ENCODE measurements at regions not wholly inside any gene's neighbourhood (a gene's known extent, or its start where the extent isn't known, plus 50 kb on each side); places are given as distances from the start of the nearest gene placed in this dataset.
"Not testable (repeated sequence)": the region's sequence is repeated elsewhere in the genome, so short reads cannot be mapped to it uniquely, and the experiment has no call there.

DNA sequence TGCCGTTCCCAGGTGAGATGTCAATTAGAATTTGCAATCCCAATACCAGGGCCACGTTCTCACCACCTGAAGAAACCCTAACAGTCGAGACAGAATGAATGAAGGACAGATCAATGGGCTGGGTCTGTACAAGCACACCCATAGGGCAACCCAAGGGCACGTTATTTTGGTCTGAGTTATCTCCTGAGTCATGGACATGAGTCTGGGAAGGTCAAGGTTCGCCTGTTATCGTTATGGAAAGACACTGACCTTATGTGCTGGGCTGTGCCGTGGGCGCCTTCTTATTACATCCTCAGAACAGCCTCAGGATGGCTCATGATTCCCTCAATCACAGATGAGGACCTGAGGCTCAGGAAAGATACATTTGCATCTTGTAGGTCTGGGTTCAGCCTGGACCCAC, 175.0 kb upstream of the SULF2 start:
- Histone ChIP-seq H3K9ac (ENCODE audit: low read depth in 1 of 3, low read length in 3 of 3) (no peak overlapping the region), H3K27ac (ENCODE audit: low read depth, low read length) (no peak overlapping the region), H3K4me1 (ENCODE audit: control insufficient read depth in 3 of 3, insufficient read depth in 3 of 3, low read length in 3 of 3) (no peaks in the 10 kb centered on the region), H3K36me3 (ENCODE audit: control insufficient read depth in 3 of 3, insufficient read depth in 3 of 3, low read length in 3 of 3) (no peaks in the 10 kb centered on the region), H3K27me3 (ENCODE audit: control insufficient read depth in 3 of 3, insufficient read depth in 3 of 3, low read length in 3 of 3) (peaks cover 7 to 21% (median 21%) of the 10 kb centered on the region in 3 donors), H3K9me3 (ENCODE audit: control insufficient read depth in 3 of 3, low read length in 3 of 3) (no peaks in the 10 kb centered on the region), H3K4me3 (ENCODE audit: low read length in 3 of 3) (no peak overlapping the region)

DNA sequence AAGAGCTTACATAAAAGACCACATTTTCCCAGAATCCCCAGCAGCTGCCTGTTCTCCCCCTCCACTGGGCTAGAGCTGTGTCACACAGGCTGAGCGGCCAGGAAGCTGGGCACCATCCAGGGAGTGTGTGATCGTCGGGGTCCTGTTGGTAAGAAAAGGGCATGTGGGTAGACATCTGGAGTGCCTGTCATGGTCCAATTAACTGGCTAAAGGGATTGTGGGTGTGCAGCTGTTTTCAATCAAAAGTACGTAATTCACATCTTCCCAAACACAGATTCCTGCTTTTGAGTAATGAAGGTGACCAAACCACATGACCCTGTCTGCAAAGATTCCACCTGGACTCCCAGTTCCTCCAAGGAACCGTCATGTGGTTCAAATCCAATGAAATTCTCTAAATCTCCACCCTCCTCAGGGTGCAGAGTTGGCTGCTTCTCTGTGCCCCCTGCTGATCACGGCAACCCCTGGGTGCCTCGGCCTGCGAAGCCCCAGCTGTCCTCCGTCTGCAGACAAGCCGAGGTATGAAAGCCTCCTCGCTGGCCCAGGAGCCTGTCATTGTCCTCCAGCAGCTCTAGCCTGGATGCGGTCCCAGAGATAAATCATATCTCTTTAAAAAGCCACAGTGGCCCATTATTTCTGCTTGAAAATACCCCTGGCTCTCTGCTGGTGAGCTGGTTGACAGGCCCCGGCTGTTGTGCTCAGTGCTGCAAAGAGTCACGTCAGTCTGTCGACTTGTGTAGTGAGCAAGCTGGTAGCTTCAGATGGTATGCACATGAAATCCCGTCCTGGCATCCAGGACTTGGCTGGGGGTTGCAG, 172.9 kb upstream of the SULF2 start:
- H3K27ac ChIP-seq (ENCODE audit: low read depth, low read length); H3K4me3 ChIP-seq (ENCODE audit: low read length in 3 of 3); H3K4me1 ChIP-seq (ENCODE audit: control insufficient read depth in 3 of 3, insufficient read depth in 3 of 3, low read length in 3 of 3); H3K9me3 ChIP-seq (ENCODE audit: control insufficient read depth in 3 of 3, low read length in 3 of 3); H3K9ac ChIP-seq (ENCODE audit: low read depth in 1 of 3, low read length in 3 of 3); H3K36me3 ChIP-seq (ENCODE audit: control insufficient read depth in 3 of 3, insufficient read depth in 3 of 3, low read length in 3 of 3): not testable (repeated sequence)
- H3K27me3 ChIP-seq (ENCODE audit: control insufficient read depth in 3 of 3, insufficient read depth in 3 of 3, low read length in 3 of 3): peaks cover 7 to 25% (median 24%) of the 10 kb centered on the region in 3 donors

DNA sequence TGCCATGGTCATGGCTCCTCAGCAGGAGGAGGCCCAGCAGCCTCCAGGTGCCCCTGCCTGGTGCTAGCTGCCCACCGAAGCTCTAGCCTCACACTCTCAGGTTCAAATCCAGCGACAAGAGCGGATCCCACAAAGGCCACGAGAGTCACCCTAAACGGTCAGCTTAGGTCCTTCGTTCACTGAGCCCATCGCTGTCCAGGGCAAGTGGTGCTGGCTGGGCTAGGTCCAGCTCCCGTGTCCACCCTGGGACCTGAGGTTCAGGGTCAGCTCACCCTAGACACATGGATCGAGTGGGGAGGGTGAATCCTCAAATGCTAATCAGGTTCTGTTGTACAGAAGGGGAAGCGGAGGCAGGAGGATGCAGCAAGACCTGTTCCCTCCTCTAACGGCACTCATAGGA, 171.9 kb upstream of the SULF2 start:
- Histone ChIP-seq H3K4me1 (ENCODE audit: control insufficient read depth in 3 of 3, insufficient read depth in 3 of 3, low read length in 3 of 3) (no peaks in the 10 kb centered on the region), H3K27ac (ENCODE audit: low read depth, low read length) (no peak overlapping the region), H3K4me3 (ENCODE audit: low read length in 3 of 3) (no peak overlapping the region), H3K36me3 (ENCODE audit: control insufficient read depth in 3 of 3, insufficient read depth in 3 of 3, low read length in 3 of 3) (no peaks in the 10 kb centered on the region), H3K9me3 (ENCODE audit: control insufficient read depth in 3 of 3, low read length in 3 of 3) (no peaks in the 10 kb centered on the region), H3K9ac (ENCODE audit: low read depth in 1 of 3, low read length in 3 of 3) (no peak overlapping the region), H3K27me3 (ENCODE audit: control insufficient read depth in 3 of 3, insufficient read depth in 3 of 3, low read length in 3 of 3) (peaks cover 7 to 31% (median 27%) of the 10 kb centered on the region in 3 donors)

DNA sequence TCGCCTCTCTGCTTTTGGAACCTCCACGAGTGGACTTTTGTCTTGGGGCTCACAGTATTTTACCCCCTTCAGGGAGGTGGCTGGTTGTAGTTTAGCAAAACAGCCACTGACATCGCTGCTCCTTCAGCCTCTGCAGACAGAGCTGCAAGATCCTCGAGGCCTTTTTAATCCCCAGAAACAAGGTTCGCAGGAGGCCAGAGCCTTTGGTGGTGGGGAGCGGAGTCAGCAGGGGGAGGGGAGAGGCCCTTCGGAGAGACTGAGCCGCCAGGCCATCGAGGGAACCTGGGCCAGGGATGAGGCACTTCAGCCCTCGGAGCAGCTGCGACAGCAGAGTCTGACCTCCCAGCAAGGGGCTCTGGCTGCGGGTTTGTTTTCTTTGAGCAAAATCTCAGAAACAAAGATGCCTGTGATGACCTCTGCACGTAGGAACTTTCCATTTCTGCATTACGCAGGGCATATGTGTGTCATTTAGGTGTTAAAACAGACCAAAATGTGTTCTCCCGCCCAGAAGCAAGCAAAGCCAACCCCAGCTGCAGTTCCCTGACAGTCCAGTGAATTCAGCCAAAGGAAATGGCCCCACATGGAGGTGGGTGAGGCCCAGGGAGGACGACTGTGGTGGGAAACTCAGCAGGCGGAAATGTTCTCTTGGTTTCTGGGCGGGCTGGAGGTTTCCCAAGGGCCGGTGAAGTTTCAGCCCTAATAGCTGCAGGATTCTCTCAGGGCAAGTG, 171.2 kb upstream of the SULF2 start:
- Histone ChIP-seq H3K27ac (ENCODE audit: low read depth, low read length) (no peak overlapping the region), H3K4me1 (ENCODE audit: control insufficient read depth in 3 of 3, insufficient read depth in 3 of 3, low read length in 3 of 3) (no peaks in the 10 kb centered on the region), H3K9ac (ENCODE audit: low read depth in 1 of 3, low read length in 3 of 3) (no peak overlapping the region), H3K36me3 (ENCODE audit: control insufficient read depth in 3 of 3, insufficient read depth in 3 of 3, low read length in 3 of 3) (no peaks in the 10 kb centered on the region), H3K27me3 (ENCODE audit: control insufficient read depth in 3 of 3, insufficient read depth in 3 of 3, low read length in 3 of 3) (peaks cover 7 to 31% (median 28%) of the 10 kb centered on the region in 3 donors), H3K4me3 (ENCODE audit: low read length in 3 of 3) (no peak overlapping the region), H3K9me3 (ENCODE audit: control insufficient read depth in 3 of 3, low read length in 3 of 3) (no peaks in the 10 kb centered on the region)

DNA sequence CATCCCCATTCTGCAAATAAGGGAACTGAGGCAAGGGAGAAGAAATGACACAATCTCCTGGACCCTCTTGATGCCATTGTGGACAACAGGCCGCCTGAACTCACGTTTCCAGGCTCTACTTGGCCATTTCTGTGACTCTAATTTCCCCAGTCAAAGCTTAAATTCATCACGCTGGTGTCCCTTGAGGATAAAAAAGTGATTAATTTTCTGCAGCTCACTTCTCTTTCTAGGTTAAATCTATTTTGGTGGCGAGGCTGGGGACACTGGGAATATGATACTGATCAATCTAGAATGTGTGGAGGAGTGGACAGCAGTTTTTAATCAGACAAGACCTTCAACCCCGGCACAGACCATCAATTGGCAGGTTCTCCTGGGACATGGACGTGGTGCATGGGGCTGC, 168.2 kb upstream of the SULF2 start:
- Histone ChIP-seq H3K27ac (ENCODE audit: low read depth, low read length) (no peak overlapping the region), H3K27me3 (ENCODE audit: control insufficient read depth in 3 of 3, insufficient read depth in 3 of 3, low read length in 3 of 3) (peaks cover 4 to 28% (median 24%) of the 10 kb centered on the region in 3 donors), H3K36me3 (ENCODE audit: control insufficient read depth in 3 of 3, insufficient read depth in 3 of 3, low read length in 3 of 3) (no peaks in the 10 kb centered on the region), H3K4me1 (ENCODE audit: control insufficient read depth in 3 of 3, insufficient read depth in 3 of 3, low read length in 3 of 3) (no peaks in the 10 kb centered on the region), H3K9ac (ENCODE audit: low read depth in 1 of 3, low read length in 3 of 3) (no peak overlapping the region), H3K4me3 (ENCODE audit: low read length in 3 of 3) (no peak overlapping the region), H3K9me3 (ENCODE audit: control insufficient read depth in 3 of 3, low read length in 3 of 3) (no peaks in the 10 kb centered on the region)

DNA sequence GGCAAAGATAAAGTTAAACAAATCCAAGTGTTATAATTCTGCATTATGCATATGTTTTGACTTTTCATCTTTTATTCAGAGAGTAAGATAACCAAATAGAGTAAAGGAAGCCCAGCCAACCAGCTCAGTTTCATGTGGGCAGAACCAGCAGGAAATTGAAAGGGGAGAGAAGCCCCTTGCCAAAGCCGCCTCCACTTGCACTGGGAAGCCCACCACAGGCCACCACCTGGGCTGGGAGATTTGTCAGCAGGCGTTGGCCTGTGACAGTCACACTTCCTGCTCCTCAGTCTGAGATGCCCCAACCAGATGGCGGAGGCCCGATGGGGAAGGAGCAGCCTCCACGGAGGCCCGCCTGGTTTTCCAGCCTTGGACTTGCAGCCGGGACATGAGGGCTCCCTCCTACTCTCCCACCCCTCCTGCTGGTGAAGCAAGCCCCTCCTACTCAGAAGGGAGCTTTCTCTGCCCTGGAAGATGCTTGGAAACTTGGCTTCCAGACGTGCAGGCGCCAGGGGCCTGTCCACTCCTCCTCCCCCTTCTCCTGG, 166.8 kb upstream of the SULF2 start:
- H3K36me3 ChIP-seq (ENCODE audit: control insufficient read depth in 3 of 3, insufficient read depth in 3 of 3, low read length in 3 of 3): no peaks in the 10 kb centered on the region
- H3K27ac ChIP-seq (ENCODE audit: low read depth, low read length): no peak overlapping the region
- no peaks in the 10 kb centered on the region for H3K4me1 ChIP-seq (ENCODE audit: control insufficient read depth in 3 of 3, insufficient read depth in 3 of 3, low read length in 3 of 3)
- no peak overlapping the region for H3K9ac ChIP-seq (ENCODE audit: low read depth in 1 of 3, low read length in 3 of 3)
- H3K9me3 ChIP-seq (ENCODE audit: control insufficient read depth in 3 of 3, low read length in 3 of 3): no peaks in the 10 kb centered on the region
- peaks cover 0 to 21% (median 17%) of the 10 kb centered on the region in 3 donors for H3K27me3 ChIP-seq (ENCODE audit: control insufficient read depth in 3 of 3, insufficient read depth in 3 of 3, low read length in 3 of 3)
- no peak overlapping the region for H3K4me3 ChIP-seq (ENCODE audit: low read length in 3 of 3)

DNA sequence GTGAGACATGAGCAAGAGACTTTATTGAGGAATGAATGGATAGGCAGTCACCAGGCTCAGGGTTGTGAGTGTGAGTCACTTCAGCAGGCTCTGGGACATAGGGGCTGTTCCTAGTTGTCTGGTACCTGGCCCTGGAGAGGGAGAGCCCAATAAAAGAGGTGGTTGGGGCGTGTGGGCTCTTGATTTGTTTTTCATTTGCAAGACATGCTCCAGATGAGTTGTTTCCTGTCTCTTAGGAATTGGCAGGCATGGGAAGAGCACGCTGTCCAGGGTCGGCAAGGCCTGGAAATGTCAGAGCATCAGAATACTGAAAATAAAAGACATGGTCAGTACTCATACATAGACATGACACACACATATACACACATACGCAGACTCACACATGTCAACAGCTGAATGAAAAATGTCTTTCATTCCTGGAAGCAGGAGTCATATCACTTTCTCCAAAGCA, 166.3 kb upstream of the SULF2 start:
- no peaks in the 10 kb centered on the region for H3K36me3 ChIP-seq (ENCODE audit: control insufficient read depth in 3 of 3, insufficient read depth in 3 of 3, low read length in 3 of 3)
- H3K27ac ChIP-seq (ENCODE audit: low read depth, low read length): no peak overlapping the region

DNA sequence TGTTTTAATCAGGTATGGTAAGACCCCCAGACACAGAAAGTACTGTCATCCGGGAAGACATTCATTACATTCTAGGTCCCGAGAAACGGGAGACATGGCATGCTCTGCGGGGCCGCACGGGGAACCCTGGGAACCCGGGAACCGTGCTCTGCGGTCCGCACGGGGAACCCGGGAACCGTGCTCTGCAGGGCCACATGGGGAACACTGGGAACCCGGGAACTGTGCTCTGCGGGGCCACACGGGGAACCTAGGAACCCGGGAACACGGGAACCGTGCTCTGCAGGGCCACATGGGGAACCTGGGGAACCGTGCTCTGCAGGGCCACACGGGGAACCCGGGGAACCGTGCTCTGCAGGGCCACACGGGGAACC, 165.6 kb upstream of the SULF2 start:
- Histone ChIP-seq H3K4me1 (ENCODE audit: control insufficient read depth in 3 of 3, insufficient read depth in 3 of 3, low read length in 3 of 3) (no peaks in the 10 kb centered on the region), H3K36me3 (ENCODE audit: control insufficient read depth in 3 of 3, insufficient read depth in 3 of 3, low read length in 3 of 3) (no peaks in the 10 kb centered on the region), H3K27ac (ENCODE audit: low read depth, low read length) (no peak overlapping the region)

More for the DNA sequence above, 166.3 kb upstream of the SULF2 start:
- Histone ChIP-seq H3K4me1 (ENCODE audit: control insufficient read depth in 3 of 3, insufficient read depth in 3 of 3, low read length in 3 of 3) (no peaks in the 10 kb centered on the region), H3K9ac (ENCODE audit: low read depth in 1 of 3, low read length in 3 of 3) (no peak overlapping the region), H3K9me3 (ENCODE audit: control insufficient read depth in 3 of 3, low read length in 3 of 3) (no peaks in the 10 kb centered on the region), H3K4me3 (ENCODE audit: low read length in 3 of 3) (no peak overlapping the region), H3K27me3 (ENCODE audit: control insufficient read depth in 3 of 3, insufficient read depth in 3 of 3, low read length in 3 of 3) (peaks cover 0 to 16% (median 11%) of the 10 kb centered on the region in 3 donors)

DNA sequence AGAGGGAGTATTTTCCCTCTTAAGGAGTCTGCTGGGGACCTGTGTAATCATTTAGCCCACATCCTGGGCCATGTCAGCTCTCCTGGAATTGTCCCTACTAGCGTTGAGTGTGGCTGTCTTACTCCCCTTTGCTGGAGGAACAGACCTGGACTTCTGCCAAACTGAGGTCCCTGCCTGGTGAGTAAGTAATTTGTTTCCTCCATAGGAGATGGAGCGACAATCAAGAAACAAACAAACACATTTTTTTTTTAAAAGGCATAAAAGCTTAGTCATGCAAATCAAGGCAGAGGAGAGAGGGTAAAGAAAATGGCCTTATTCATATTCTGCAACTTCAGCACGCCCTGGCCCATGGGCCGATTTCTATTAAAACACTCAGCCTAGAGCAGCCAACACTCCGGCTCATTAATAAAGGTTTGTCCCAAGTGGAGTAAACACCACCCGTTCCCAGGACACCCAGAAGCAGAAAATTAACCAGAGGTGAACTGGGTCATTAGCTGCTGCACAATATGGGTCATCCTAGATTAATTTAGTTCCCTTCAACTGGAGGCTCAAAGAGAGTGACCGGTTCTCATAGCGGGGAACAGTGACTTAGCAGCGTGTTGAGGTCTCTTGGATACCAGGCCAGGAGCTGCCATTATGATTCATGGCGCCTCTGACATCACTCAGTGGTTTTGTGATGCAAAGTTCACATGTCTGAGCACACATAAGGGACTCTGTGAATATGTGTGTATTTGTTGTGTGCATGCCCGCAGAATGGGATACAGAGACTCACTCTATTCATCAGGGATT, 165.0 kb upstream of the SULF2 start:
- no peak overlapping the region for H3K9ac ChIP-seq (ENCODE audit: low read depth in 1 of 3, low read length in 3 of 3)
- no peak overlapping the region for H3K27ac ChIP-seq (ENCODE audit: low read depth, low read length)
- H3K4me1 ChIP-seq (ENCODE audit: control insufficient read depth in 3 of 3, insufficient read depth in 3 of 3, low read length in 3 of 3): no peaks in the 10 kb centered on the region

More for the DNA sequence above, 165.6 kb upstream of the SULF2 start:
- H3K27me3 ChIP-seq (ENCODE audit: control insufficient read depth in 3 of 3, insufficient read depth in 3 of 3, low read length in 3 of 3): peaks cover 0 to 17% (median 15%) of the 10 kb centered on the region in 3 donors
- H3K9me3 ChIP-seq (ENCODE audit: control insufficient read depth in 3 of 3, low read length in 3 of 3): no peaks in the 10 kb centered on the region
- no peak overlapping the region for H3K4me3 ChIP-seq (ENCODE audit: low read length in 3 of 3)
- no peak overlapping the region for H3K9ac ChIP-seq (ENCODE audit: low read depth in 1 of 3, low read length in 3 of 3)

More for the DNA sequence above, 165.0 kb upstream of the SULF2 start:
- Histone ChIP-seq H3K36me3 (ENCODE audit: control insufficient read depth in 3 of 3, insufficient read depth in 3 of 3, low read length in 3 of 3) (no peaks in the 10 kb centered on the region), H3K9me3 (ENCODE audit: control insufficient read depth in 3 of 3, low read length in 3 of 3) (no peaks in the 10 kb centered on the region), H3K4me3 (ENCODE audit: low read length in 3 of 3) (no peak overlapping the region), H3K27me3 (ENCODE audit: control insufficient read depth in 3 of 3, insufficient read depth in 3 of 3, low read length in 3 of 3) (peaks cover 0 to 17% (median 15%) of the 10 kb centered on the region in 3 donors)
